NCI-H446 (cell line): ENCODE measurements at regions not wholly inside any gene's neighbourhood (a gene's known extent, or its start where the extent isn't known, plus 50 kb on each side); places are given as distances from the start of the nearest gene placed in this dataset.
A peak's percentile ranks its signal among the peaks of the same experiment; 100 is the strongest.
"Not testable (repeated sequence)": the region's sequence is repeated elsewhere in the genome, so short reads cannot be mapped to it uniquely, and the experiment has no call there.

ENCODE experiments used
- DNase-seq, 2 experiments: peaks; one replicate each; lab custom pipeline; 2025; lab: John Stamatoyannopoulos, UW

GRCh38 chr6:155684416-155685196, 229.0 kb upstream of the NOX3 start:
- no peak for DNase-seq

- no peak for DNase-seq
Observed at GRCh38 chr6:155678361-155678760, 222.7 kb upstream of the NOX3 start.

- no peak for DNase-seq
Observed at GRCh38 chr6:155676346-155676745, 220.7 kb upstream of the NOX3 start.

- DNase-seq, result no peak
Observed at GRCh38 chr6:155670655-155671054, 215.0 kb upstream of the NOX3 start.

GRCh38 chr6:155660251-155660977, 204.8 kb upstream of the NOX3 start:
- no peak for DNase-seq

- DNase-seq, result no peak
Observed at GRCh38 chr6:155656024-155656423, 200.4 kb upstream of the NOX3 start.

- DNase-seq, result no peak
Observed at GRCh38 chr6:155654474-155654873, 198.8 kb upstream of the NOX3 start.

GRCh38 chr6:155648301-155648700, 192.7 kb upstream of the NOX3 start:
- DNase-seq, result no peak

GRCh38 chr6:155647354-155647753, 191.7 kb upstream of the NOX3 start:
- no peak for DNase-seq

- no peak for DNase-seq
Observed at GRCh38 chr6:155646443-155646842, 190.8 kb upstream of the NOX3 start.

- DNase-seq, result no peak
Observed at GRCh38 chr6:155645325-155645724, 189.7 kb upstream of the NOX3 start.

- DNase-seq, result no peak
Observed at GRCh38 chr6:155641603-155642002, 186.0 kb upstream of the NOX3 start.

GRCh38 chr6:155638200-155638599, 182.6 kb upstream of the NOX3 start:
- DNase-seq, result no peak

- peak in 1 of 2 experiments; percentile 50 for DNase-seq
Observed at GRCh38 chr6:155635416-155635815, 179.8 kb upstream of the NOX3 start.

GRCh38 chr6:155630085-155630484, 174.4 kb upstream of the NOX3 start:
- no peak for DNase-seq

- no peak for DNase-seq
Observed at GRCh38 chr6:155629652-155630051, 174.0 kb upstream of the NOX3 start.

GRCh38 chr6:155628306-155628705, 172.7 kb upstream of the NOX3 start:
- DNase-seq, result no peak

- DNase-seq, result not testable (repeated sequence)
Observed at GRCh38 chr6:155627722-155628212, 172.1 kb upstream of the NOX3 start.

GRCh38 chr6:155623450-155624178, 168.0 kb upstream of the NOX3 start:
- DNase-seq, result no peak

GRCh38 chr6:155614606-155615005, 159.0 kb upstream of the NOX3 start:
- no peak for DNase-seq

GRCh38 chr6:155611742-155612141, 156.1 kb upstream of the NOX3 start:
- no peak for DNase-seq

- DNase-seq, result no peak
Observed at GRCh38 chr6:155604991-155605390, 149.4 kb upstream of the NOX3 start.

GRCh38 chr6:155599561-155599960, 143.9 kb upstream of the NOX3 start:
- no peak for DNase-seq
